Effector CD4-positive, alpha-beta T cell (primary cell): ENCODE measurements at regions not wholly inside any gene's neighbourhood (a gene's known extent, or its start where the extent isn't known, plus 50 kb on each side); places are given as distances from the start of the nearest gene placed in this dataset.
"Not testable (repeated sequence)": the region's sequence is repeated elsewhere in the genome, so short reads cannot be mapped to it uniquely, and the experiment has no call there.

ENCODE experiments used
- DNase-seq: peaks from one replicate; pipeline ENCODE4 v3.0.0-alpha.2; 2020

- DNase-seq: no peak
Measured at GRCh38 chr16:26511463-26511862, 555.3 kb upstream of the C16orf82 start.

GRCh38 chr16:26521626-26522025 is 545.1 kb upstream of the C16orf82 start:
- DNase-seq: no peak

GRCh38 chr16:26524281-26524680 is 542.4 kb upstream of the C16orf82 start:
- DNase-seq: no peak

- no peak for DNase-seq
Measured at GRCh38 chr16:26524846-26525245, 541.9 kb upstream of the C16orf82 start.

- no peak for DNase-seq
Measured at GRCh38 chr16:26525856-26526255, 540.9 kb upstream of the C16orf82 start.

GRCh38 chr16:26526633-26527032 is 540.1 kb upstream of the C16orf82 start:
- no peak for DNase-seq

- no peak for DNase-seq
Measured at GRCh38 chr16:26530584-26531289, 536.0 kb upstream of the C16orf82 start.

GRCh38 chr16:26531290-26531730 is 535.4 kb upstream of the C16orf82 start:
- no peak for DNase-seq

GRCh38 chr16:26532456-26532855 is 534.3 kb upstream of the C16orf82 start:
- no peak for DNase-seq

- DNase-seq: no peak
Measured at GRCh38 chr16:26542198-26542597, 524.5 kb upstream of the C16orf82 start.

GRCh38 chr16:26546573-26546972 is 520.2 kb upstream of the C16orf82 start:
- DNase-seq: no peak

GRCh38 chr16:26547681-26548080 is 519.0 kb upstream of the C16orf82 start:
- no peak for DNase-seq

GRCh38 chr16:26550111-26550610 is 516.6 kb upstream of the C16orf82 start:
- DNase-seq: no peak

GRCh38 chr16:26554030-26554429 is 512.7 kb upstream of the C16orf82 start:
- DNase-seq: no peak

GRCh38 chr16:26561303-26561702 is 505.4 kb upstream of the C16orf82 start:
- DNase-seq: no peak

GRCh38 chr16:26563018-26563417 is 503.7 kb upstream of the C16orf82 start:
- DNase-seq: no peak

- DNase-seq: no peak
Measured at GRCh38 chr16:26567356-26567755, 499.4 kb upstream of the C16orf82 start.

- DNase-seq: no peak
Measured at GRCh38 chr16:26569793-26570192, 496.9 kb upstream of the C16orf82 start.

- DNase-seq: no peak
Measured at GRCh38 chr16:26578748-26579147, 488.0 kb upstream of the C16orf82 start.

- no peak for DNase-seq
Measured at GRCh38 chr16:26583803-26584202, 482.9 kb upstream of the C16orf82 start.

- DNase-seq: no peak
Measured at GRCh38 chr16:26593700-26594099, 473.0 kb upstream of the C16orf82 start.

- no peak for DNase-seq
Measured at GRCh38 chr16:26594666-26595065, 472.1 kb upstream of the C16orf82 start.

GRCh38 chr16:26595199-26595598 is 471.5 kb upstream of the C16orf82 start:
- no peak for DNase-seq

GRCh38 chr16:26596033-26596432 is 470.7 kb upstream of the C16orf82 start:
- DNase-seq: not testable (repeated sequence)

- peak; percentile 29 for DNase-seq
Measured at GRCh38 chr16:26598061-26598460, 468.7 kb upstream of the C16orf82 start.
